D721Med (cell line): ENCODE measurements at regions not wholly inside any gene's neighbourhood (a gene's known extent, or its start where the extent isn't known, plus 50 kb on each side); places are given as distances from the start of the nearest gene placed in this dataset.
"Not testable (repeated sequence)": the region's sequence is repeated elsewhere in the genome, so short reads cannot be mapped to it uniquely, and the experiment has no call there.

Experiments used
- DNase-seq: peaks from one replicate; pipeline ENCODE4 v3.0.0; 2011; ENCODE audit warnings: low spot score; ENCODE audit not compliant: insufficient read length
- FAIRE-seq: peaks from 2 replicates; lab custom pipeline; 2011; peaks lifted over from hg19 to GRCh38; lab: Jason Lieb, UNC
- CTCF ChIP-seq: IDR thresholded peaks from 2 replicates; pipeline ENCODE4 v1.5.1; 2012; ENCODE audit warnings: mild to moderate bottlenecking, control low read depth; ENCODE audit not compliant: insufficient read depth; ENCODE audit errors: missing control alignments

- no peak for FAIRE-seq
- no peak for TF ChIP-seq CTCF
These were observed 348.4 kb upstream of the KLHL29 start for GRCh38 chr2:23036629-23037028.

GRCh38 chr2:23037596-23037995 lies 347.4 kb upstream of the KLHL29 start:
- DNase-seq = no peak
- FAIRE-seq = no peak
- no peak for TF ChIP-seq CTCF

More at GRCh38 chr2:23036629-23037028, 348.4 kb upstream of the KLHL29 start:
- DNase-seq = no peak

- no peak for FAIRE-seq
- no peak for TF ChIP-seq CTCF
- DNase-seq = no peak
These were observed 343.5 kb upstream of the KLHL29 start for GRCh38 chr2:23041443-23041842.

- no peak for DNase-seq
- TF ChIP-seq CTCF = no peak
- FAIRE-seq = no peak
These were observed 342.6 kb upstream of the KLHL29 start for GRCh38 chr2:23042216-23042906.

GRCh38 chr2:23050388-23050787 lies 334.6 kb upstream of the KLHL29 start:
- FAIRE-seq = no peak
- no peak for DNase-seq
- no peak for TF ChIP-seq CTCF

- FAIRE-seq (no peak), DNase-seq (no peak)
- no peak for TF ChIP-seq CTCF
These were observed 331.4 kb upstream of the KLHL29 start for GRCh38 chr2:23053601-23054000.

GRCh38 chr2:23055251-23055650 lies 329.7 kb upstream of the KLHL29 start:
- no peak for FAIRE-seq
- DNase-seq = no peak
- TF ChIP-seq CTCF = no peak

- FAIRE-seq, DNase-seq: not testable (repeated sequence)
These were observed 328.1 kb upstream of the KLHL29 start for GRCh38 chr2:23056846-23057245.
